ENCODE measurements at regions not wholly inside any gene's neighbourhood (a gene's known extent, or its start where the extent isn't known, plus 50 kb on each side); places are given as distances from the start of the nearest gene placed in this dataset.
A peak's percentile ranks its signal among the peaks of the same experiment; 100 is the strongest.

DNA sequence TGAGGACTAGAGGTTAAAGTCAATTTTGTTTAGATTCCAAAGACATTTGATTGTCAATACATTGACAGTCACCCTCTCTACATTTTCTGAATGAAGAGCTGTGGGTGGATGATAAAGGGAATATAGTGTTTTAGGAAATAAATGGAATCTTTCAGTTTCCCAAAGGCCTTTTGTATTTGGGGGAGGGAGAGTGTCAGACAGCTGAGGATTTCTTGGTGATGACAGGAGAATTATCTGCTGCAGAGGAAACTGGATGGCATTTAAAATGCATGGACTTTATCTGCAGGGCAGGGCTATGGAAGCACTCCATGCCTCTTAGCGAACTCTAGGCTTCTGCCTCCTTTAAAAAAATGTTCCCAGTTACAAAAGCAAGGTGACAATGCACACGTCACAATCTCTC, 195.1 kb downstream of the KCNS3 start:
- WGBS: 68% methylated on average over 2 of the region's 2 CpGs
- Histone ChIP-seq H3K27ac (ENCODE audit: low read depth in 1 of 2, low read length in 2 of 2) (no peak overlapping the region), H3K4me1 (ENCODE audit: control insufficient read depth in 4 of 4, insufficient read depth in 4 of 4, low read length in 3 of 4) (no peaks in the 10 kb centered on the region), H3K9me3 (ENCODE audit: control insufficient read depth in 4 of 4, low read length in 3 of 4) (no peaks in the 10 kb centered on the region), H3K9ac (ENCODE audit: low read depth in 1 of 2, low read length in 2 of 2) (no peak overlapping the region), H3K36me3 (ENCODE audit: control insufficient read depth in 4 of 4, insufficient read depth in 3 of 4, low read depth in 1 of 4, low read length in 3 of 4) (no peaks in the 10 kb centered on the region), H3K4me3 (ENCODE audit: low read depth in 1 of 3, low read length in 3 of 3) (no peak overlapping the region), H3K27me3 (ENCODE audit: control insufficient read depth in 4 of 4, insufficient read depth in 4 of 4, low read length in 3 of 4) (peaks cover 0 to 6% (median 1%) of the 10 kb centered on the region in 4 donors)
- no peak for DNase-seq (ENCODE audit: low spot score)
- TF ChIP-seq, protein P1, sequence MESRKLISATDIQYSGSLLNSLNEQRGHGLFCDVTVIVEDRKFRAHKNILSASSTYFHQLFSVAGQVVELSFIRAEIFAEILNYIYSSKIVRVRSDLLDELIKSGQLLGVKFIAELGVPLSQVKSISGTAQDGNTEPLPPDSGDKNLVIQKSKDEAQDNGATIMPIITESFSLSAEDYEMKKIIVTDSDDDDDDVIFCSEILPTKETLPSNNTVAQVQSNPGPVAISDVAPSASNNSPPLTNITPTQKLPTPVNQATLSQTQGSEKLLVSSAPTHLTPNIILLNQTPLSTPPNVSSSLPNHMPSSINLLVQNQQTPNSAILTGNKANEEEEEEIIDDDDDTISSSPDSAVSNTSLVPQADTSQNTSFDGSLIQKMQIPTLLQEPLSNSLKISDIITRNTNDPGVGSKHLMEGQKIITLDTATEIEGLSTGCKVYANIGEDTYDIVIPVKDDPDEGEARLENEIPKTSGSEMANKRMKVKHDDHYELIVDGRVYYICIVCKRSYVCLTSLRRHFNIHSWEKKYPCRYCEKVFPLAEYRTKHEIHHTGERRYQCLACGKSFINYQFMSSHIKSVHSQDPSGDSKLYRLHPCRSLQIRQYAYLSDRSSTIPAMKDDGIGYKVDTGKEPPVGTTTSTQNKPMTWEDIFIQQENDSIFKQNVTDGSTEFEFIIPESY (IDR thresholded peaks at IDR 0.05): no peak
- TF ChIP-seq YY1 (IDR thresholded peaks at IDR 0.05): no peak

DNA sequence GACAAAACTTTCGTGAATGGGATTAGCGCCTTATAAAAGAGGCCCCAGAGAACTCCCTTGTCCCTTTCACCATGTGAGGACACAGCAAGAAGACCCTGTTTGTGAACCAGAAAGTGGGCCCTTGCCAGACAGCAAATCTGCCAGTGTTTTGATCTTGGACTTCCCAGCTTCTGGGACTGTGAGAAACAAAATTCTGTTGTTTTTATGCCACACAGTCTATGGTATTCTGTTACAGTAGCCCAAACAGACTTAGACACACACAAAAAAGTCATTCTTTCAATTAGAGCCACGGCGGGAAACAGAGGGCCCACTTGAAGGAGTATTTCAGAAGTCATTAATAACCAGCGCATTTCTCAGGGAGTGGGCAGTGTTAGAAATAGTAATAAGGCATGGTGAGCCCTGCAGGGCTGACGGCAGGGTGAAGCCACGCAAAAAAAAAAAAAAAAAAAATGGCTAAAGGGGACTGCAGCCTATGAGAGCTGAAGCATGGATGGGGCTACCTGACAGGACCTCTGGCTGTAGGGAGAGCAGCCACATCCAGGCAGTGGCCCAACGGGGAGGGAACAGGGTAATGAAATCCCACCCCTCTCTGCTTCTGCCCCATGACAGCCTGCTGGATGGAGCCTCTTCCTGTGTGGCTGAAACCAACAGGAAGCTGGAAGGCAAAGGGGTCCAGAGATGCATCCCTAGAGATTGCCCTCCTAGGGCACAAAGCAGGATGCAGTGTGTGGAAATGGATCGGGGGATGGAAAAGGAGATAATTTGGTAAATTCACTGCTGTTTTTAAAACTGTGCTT, 189.3 kb downstream of the KCNS3 start:
- no peak overlapping the region for H3K27ac ChIP-seq (ENCODE audit: low read depth in 1 of 2, low read length in 2 of 2)
- H3K9me3 ChIP-seq (ENCODE audit: control insufficient read depth in 4 of 4, low read length in 3 of 4): no peaks in the 10 kb centered on the region
- no peaks in the 10 kb centered on the region for H3K4me1 ChIP-seq (ENCODE audit: control insufficient read depth in 4 of 4, insufficient read depth in 4 of 4, low read length in 3 of 4)
- no peak overlapping the region for H3K4me3 ChIP-seq (ENCODE audit: low read depth in 1 of 3, low read length in 3 of 3)
- TF ChIP-seq NR2F2 (IDR thresholded peaks at IDR 0.05): peak; percentile 21
- no peak for TF ChIP-seq CTCF (IDR thresholded peaks at IDR 0.05; ENCODE audit: low read depth, low read length, missing input control)
- no peak overlapping the region for H3K9ac ChIP-seq (ENCODE audit: low read depth in 1 of 2, low read length in 2 of 2)
- DNase-seq (ENCODE audit: low spot score): no peak
- WGBS: 69% methylated on average over 9 of the region's 9 CpGs
- no peaks in the 10 kb centered on the region for H3K36me3 ChIP-seq (ENCODE audit: control insufficient read depth in 4 of 4, insufficient read depth in 3 of 4, low read depth in 1 of 4, low read length in 3 of 4)
- peaks cover 0 to 2% (median 0%) of the 10 kb centered on the region in 4 donors for H3K27me3 ChIP-seq (ENCODE audit: control insufficient read depth in 4 of 4, insufficient read depth in 4 of 4, low read length in 3 of 4)

- TF ChIP-seq YY1 (IDR thresholded peaks at IDR 0.05) (no peak), FOXA1 (IDR thresholded peaks at IDR 0.05) (no peak), NR2F2 (IDR thresholded peaks at IDR 0.05) (no peak), CTCF (IDR thresholded peaks at IDR 0.05; ENCODE audit: low read depth, low read length, missing input control) (no peak), FOXA2 (IDR thresholded peaks at IDR 0.05) (no peak), GABPA (IDR thresholded peaks at IDR 0.05 in 1 of 2, conservative IDR thresholded peaks at IDR 0.05 in 1 of 2) (no peak), ATF3 (IDR thresholded peaks at IDR 0.05) (no peak)
- Histone ChIP-seq H3K4me1 (ENCODE audit: control insufficient read depth in 4 of 4, insufficient read depth in 4 of 4, low read length in 3 of 4) (no peaks in the 10 kb centered on the region), H3K27ac (ENCODE audit: low read depth in 1 of 2, low read length in 2 of 2) (no peak overlapping the region), H3K36me3 (ENCODE audit: control insufficient read depth in 4 of 4, insufficient read depth in 3 of 4, low read depth in 1 of 4, low read length in 3 of 4) (no peaks in the 10 kb centered on the region), H3K27me3 (ENCODE audit: control insufficient read depth in 4 of 4, insufficient read depth in 4 of 4, low read length in 3 of 4) (peaks cover 0 to 2% (median 1%) of the 10 kb centered on the region in 4 donors), H3K4me3 (ENCODE audit: low read depth in 1 of 3, low read length in 3 of 3) (no peak overlapping the region), H3K9ac (ENCODE audit: low read depth in 1 of 2, low read length in 2 of 2) (no peak overlapping the region), H3K9me3 (ENCODE audit: control insufficient read depth in 4 of 4, low read length in 3 of 4) (no peaks in the 10 kb centered on the region)
- 61% methylated on average over 2 of the region's 2 CpGs for WGBS
- no peak for DNase-seq (ENCODE audit: low spot score)
Measured at GRCh38 chr2:18066894-18067293, 188.4 kb downstream of the KCNS3 start.

All from liver (tissue), 8 donors.